GM19438 (cell line): ENCODE measurements at regions not wholly inside any gene's neighbourhood (a gene's known extent, or its start where the extent isn't known, plus 50 kb on each side); places are given as distances from the start of the nearest gene placed in this dataset.
A peak's percentile ranks its signal among the peaks of the same experiment; 100 is the strongest.
"Not testable (repeated sequence)": the region's sequence is repeated elsewhere in the genome, so short reads cannot be mapped to it uniquely, and the experiment has no call there.

Experiments
- ATAC-seq: cut with Tn5 transposase; IDR thresholded peaks from one replicate; pipeline ENCODE4 v1.9.1; 2021; ENCODE audit warnings: low read depth; ENCODE audit not compliant: unreplicated experiment

DNA sequence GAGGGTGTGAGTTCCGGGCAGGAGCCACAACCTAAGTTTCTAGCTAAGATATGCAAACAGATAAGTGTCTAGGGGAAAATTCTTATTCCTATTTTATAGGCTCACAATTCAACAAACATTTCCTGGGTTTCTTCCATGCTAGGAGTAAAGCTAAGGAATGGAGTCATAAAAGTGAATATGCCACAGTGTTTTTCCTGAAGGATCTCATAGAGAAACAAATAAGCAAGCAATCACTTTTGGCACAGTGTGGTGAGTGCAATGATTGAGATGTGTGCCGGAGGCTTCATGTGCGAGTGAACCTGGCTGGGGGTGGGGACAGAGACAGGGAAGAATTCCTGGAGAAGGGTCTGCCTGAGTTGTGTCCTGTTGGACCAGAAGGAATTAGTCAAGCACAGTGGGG, 147.4 kb downstream of the TENT5C start:
- no peak for ATAC-seq

DNA sequence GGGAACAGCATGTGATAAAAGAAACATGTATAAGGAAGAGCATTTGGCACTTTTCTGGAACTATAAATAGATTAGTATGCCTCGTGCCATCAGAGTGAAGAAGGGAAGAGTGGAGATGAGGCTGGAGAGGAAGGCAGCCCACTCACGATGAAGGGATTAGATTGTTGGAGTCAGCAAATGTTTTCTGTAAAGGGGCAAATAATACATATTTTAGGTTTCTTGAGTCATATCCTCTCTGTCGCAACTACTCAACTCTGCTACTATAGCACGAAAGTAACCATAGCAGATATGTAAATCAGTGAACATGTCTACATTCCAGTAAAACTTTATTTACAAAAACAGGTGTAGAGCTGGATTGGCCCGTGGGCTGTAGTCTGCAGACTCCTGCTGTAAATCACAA, 147.8 kb downstream of the TENT5C start:
- ATAC-seq = no peak

DNA sequence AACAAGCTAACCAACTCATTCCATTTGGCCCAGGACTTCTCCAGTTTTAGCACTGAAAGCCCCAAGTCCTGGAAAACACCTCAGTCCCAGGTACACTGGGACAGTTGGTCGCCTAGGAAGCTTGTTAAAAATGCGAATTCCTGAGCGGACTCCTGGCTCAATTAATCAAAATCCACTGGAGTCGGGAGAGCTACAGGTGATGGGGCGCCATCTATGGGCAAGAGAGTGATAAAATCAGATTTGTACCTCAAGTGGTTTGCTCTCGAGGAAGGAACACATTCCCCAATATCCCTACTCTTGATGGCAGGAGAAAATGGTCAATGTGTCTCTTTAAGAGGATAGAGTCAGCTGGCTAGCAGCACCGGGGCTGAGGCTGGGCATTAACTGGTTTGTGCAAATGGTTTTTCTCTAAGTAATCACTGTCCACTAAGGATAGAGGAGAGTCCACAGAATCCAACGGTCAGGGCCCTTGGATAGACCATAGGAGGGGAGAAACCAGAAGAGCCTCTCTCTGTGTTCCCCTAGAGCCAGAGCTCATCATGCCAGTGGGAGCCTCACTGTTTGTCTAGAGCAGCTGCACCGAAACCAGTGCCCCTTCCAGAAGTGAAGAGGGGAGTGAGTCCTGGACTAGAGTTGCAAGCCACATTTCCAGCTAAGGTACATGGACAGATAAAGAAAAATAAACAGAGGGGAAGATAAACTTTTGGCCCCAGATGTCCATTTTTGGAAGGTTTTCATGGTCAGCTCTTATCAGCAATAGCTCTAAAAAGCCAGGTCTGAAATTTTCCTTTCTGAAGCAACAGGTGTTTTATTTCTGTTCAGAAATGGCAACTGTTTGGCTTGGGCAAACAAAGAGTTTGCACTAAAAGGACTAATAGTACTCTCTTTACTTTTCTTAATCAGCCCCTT, 148.5 kb downstream of the TENT5C start:
- ATAC-seq = no peak

DNA sequence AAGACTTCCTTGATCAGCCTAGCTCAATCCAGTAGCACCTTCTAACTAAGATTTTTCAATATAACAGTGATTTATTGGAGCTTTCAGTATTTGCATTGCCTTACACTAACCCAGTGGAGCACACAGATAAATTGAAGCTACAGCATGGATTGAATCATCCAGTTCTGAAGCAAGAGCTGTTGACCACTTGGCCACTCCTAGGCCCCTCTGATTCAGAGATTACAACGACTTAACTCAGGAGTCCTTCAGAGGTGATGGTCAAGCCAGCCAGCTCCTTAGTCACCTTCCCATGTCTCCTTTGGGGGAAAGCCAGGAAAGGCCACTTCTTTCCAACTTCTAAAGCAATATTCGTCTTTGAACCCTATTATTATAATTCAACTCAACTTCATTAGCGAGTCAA, 151.8 kb downstream of the TENT5C start:
- no peak for ATAC-seq

DNA sequence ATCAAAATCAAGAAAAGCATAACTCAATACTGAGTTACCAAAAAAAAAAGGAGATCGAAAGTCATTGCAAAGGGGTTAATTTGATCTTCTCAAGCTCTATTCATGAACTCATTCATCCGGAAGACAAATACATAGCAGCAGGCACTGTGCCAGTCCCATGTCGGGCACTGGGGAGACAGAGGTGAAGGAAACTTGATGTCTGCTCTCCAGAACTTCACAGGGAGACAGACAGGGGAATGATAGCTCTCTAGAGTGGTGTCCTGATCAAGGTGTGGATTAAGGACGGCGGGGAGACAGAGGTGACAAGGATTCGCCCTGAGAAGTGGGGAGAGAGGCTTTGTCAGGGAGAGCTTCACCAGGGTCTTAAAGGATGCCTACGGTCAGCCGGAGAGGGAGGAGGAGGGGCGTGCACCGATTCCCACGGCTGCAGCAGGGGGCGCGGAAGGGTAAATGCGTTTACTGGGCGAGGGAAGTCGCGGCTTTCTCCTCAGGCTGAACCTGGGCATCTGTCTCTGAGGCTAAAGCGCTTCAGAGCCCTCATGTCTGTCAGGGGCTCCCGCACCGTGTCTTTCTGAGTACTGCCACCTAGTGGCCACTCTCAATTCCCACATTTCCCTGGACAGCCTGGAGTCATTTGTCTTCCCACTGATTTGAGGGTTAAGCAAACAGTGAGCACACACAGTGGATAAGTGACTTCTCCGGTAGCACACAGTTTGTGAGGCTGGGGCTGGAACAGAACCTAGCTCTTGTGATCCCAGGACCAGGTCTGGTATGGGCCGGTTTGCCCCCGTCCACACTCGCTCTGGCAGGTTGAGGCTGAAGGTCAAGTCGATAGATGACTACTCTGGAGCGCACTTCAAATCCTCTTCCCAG, 152.8 kb downstream of the TENT5C start:
- ATAC-seq = peak; percentile 91

DNA sequence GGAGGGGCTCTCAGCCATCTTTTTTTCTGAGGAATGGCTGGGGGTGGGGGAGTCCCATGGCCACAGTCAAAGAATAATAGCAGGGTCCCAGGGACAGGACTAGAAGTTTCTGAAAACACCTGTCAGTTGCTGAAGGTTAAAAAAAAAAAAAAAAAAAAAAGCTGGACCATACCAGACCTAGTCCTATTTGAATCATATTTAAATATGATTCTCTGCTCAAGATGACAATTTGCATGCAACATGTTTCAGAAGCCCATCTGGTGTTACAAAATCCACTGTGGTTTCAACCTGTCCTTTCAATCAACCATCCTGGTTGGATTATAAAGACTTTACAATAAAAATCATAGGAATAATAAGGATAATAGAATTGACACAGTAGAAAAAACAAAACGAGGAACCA, 153.7 kb downstream of the TENT5C start:
- ATAC-seq = no peak

DNA sequence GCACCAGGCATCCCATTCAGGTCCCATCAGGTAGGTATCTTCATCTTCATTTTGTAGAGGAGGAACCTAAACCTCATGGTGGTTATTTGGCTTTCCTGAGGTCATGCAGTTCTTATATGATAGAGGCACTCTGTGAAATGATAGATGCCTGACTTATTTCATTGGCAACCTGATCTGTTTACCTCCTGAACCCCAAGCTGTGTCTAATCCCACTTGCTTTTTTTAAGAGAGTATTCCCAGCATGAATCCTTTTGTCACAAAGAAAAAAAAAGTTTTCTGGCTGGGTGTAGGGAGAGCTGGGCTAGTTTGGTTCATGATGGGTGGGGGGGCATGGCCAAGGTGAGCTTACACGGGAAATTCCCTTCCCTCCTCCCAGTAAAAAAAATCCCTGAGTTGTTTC, 154.2 kb downstream of the TENT5C start:
- ATAC-seq = no peak

DNA sequence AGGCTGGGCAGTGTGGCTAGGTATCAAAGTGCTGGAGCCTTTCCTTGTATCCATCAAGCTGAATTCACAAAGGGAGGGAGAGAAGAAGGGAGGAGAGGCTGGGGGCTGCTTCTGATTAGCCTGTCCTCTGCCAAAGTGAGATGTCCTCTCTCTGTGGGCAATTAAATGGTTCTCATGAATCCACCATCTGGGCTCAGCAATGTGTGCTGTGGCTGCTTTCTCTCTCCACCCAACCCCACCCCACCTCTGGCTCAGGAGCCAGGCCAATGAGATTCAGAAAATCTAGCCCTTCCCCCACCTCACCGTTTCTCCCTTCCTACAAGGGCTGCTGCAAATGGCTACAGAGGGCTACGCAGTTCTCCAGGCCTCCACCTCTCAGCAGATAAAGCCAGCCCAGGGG, 154.6 kb downstream of the TENT5C start:
- ATAC-seq = no peak

DNA sequence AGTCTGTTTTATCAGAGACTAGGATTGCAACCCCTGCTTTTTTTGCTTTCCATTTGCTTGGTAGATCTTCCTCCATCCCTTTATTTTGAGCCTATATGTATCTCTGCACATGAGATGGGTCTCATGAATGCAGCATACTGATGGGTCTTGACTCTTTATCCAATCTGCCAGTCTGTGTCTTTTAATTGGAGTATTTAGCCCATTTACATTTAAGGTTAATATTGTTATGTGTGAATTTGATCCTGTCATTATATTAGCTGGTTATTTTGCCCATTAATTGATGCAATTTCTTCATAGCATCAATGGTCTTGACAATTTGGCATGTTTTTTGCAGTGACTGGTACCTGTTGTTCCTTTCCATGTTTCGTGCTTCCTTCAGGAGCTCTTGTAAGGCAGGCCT, 161.7 kb downstream of the GDAP2 start:
- not testable (repeated sequence) for ATAC-seq

DNA sequence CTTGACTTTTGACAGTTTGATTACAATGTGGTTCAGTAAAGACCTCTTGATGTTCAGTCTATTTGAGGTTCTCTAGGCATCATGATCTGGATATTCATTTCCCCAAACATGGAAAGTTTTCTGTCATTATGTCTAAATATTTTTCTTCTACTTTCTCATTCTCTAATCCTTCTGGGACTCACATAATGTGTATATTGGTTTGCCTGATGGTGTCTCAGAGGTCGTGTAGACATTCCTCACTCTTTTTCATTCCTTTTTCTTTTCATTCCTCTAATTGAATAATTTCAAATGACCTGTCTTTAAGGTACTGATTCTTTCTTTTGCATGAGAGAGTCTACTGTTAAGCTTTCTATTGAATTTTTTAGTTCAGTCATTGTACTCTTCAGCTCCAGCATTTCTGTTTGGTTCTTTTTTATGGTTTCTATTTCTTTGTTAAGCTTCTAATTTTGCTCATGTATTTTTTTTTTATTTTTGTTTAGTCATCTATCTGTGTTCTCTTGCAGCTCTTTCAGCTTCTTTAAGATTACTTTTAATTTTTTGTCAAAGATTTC, 158.4 kb downstream of the GDAP2 start:
- ATAC-seq = no peak

DNA sequence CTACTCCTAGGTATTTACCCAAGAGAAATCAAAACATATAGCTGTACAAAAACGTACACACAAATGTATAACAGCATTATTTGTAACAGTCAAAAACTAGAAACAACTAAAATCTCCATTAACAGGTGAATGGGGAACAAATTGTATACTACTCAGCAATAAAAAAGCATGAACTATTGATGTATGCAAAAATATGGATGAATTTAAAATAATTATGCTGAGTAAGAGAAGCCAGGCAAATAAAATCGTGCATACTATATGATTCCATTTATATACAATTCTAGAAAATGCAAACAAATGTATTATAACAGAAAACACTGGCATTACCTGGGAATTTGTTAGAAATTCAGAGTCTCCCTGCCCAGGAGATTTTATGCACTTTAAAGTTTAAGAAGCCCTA, 150.1 kb downstream of the GDAP2 start:
- no peak for ATAC-seq

DNA sequence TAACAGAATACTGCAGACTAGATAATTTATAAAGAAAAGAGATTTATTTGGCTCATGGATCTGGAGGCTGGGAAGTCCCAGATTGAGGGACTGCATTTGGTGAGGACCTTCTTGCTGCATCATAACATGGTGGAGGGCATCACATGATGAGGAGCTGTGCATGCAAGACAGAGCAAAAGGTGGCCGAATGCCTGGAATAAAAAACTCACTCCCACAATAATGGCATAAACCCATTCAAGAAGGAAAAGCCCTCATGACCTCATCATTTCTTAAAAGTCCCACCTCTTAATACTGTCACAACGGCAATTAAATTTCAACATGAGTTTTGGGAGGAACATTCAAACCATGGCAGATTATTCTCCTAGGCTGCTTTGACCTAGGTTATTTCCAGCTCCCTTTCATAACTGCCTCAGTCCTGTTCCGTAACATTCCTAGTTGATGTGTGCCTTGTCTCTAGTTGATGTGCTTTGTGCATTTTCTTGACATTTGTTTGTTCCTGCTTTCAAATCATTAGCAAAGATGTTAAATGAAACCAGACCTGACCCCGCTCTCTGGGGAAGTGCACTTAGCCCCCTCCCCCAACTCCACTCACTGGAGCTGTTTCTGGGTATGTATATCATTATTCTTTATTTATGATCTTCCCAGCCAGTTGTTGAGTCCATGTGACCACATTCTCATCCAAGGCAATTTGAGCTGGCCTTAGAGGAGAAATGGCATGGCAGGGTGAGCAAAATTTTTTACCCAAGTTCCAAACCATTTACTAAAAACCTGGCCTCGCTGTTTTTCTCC, 148.5 kb downstream of the GDAP2 start:
- ATAC-seq = no peak

DNA sequence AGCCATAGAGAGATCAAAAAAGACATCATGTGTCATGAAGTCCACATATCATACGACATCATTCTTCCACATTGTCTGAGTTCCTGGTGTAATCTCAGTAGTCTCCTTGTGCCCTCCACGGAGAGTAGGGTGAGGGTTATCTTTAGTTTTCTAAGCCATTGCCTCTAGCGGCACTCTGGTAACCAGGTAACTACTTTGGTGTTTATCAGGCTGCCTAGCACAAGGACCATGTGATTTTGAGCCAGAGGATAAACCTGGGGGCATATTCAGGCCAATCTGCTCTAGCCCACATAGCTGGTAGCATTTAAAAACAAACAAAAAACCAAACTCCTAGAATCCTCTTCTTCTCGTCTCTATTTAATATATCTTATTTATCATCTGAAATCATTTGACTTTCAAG, 147.4 kb downstream of the GDAP2 start:
- ATAC-seq = no peak

DNA sequence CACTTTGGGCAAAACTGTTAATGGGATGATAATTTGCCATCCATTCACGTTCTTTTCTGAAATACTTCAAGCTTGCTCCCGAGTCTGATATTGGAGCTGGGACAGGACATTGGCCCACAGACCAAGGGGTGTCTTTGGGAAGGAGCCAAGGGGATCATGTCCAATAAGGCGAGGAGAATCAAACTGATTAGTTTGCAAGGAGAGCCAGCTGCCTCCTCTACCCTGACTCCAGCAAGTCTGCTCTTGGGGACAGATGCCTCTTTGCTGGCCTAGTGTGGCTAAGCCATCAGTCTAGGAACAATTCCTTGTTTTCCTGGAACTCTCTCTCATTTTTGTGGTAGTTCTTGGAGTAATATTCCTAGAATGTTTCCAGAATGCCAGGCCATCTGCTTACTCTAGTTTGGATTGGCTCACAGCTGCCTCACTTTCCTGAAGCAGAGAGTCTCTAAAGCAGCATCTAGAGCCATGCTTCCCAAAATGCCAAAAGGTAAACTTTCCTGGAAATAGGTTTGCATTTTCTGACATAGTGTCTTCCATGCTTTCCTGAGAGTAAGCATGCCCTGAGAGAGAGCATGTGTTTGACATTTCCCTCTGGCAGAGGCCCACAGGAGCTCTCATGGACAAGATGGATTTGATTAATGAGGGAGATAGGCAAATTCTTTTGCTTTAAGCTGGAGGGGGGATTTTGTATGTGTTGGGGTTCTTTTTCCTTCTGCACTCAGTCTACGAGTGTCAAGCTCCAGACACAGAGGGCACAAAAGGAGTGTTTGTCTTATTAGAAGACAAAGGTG, 145.6 kb downstream of the GDAP2 start:
- ATAC-seq = no peak

DNA sequence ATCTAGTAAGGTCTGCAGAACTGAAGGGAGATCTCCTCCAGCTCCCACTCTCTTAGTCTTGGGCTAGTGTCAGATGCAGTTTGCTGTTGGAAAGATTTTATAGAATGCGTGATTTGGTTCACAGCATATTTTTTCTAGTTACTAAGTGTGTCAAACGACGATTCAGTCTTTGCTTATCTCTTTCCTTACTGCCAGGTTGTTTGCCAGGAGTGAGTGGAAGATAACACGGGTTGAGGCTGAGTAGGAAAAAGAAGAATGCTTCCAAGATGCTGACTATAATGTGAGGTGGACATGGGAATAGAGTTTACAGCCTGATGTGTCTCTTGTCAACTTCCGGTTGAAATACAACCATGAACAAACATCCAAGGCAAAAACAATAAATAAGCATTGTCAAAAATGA, 141.4 kb downstream of the GDAP2 start:
- ATAC-seq = no peak

DNA sequence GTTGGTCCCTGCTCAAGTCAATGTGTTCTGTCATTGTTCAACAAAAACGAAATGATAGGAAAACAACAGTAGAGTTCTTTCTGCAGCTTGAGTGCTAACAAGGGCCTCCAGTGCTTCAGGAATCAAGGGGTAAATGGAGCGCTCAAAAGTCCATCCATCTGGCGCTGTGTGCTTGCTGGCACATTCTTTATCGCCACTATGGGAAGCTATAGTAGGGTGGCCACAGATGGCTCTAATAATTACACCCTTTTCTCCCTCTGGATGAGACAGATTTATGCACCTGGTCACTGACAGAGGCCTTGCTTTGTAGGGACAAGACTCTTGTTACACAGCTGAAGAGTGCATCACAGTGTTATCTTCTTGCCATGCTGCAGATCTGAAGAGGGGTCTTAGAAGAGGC, 136.0 kb downstream of the GDAP2 start:
- no peak for ATAC-seq

DNA sequence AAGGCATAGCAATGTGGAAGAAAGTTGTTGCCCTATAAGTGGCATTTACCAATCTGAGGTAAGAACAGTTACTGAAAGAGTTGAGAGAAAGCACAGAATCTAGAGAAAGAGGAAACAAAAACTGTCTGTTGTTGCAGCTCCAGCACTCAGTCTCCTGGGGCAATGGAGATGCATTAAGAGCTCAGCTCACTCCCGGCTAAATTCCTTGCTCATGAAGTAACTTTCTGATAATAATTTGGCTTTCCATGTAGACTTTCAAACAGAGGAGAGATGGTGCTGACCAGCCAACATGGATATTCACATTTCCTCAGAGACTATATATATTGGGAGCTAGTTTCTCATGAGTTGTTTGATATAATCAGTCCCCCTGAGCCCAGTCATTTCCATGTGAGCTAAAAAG, 135.3 kb downstream of the GDAP2 start:
- no peak for ATAC-seq

DNA sequence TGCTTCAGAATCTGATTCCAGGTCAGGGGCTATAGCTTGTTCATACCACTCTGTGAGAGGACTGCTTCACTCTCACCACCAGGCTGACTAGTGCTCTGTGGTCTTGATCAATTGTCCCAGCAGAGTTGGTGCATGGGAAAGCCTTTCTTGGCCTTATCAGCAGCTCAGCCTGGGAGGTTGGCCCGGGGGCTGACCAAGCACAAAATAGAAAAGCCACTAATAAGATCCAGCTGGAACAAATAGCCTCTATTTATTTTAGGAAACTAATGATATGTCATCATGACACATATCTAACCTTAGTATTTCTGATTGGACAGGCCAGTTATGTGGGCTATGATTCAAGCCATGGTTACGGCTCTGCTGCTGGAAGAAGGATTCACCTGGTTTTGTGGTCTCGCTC, 134.2 kb downstream of the GDAP2 start:
- no peak for ATAC-seq

DNA sequence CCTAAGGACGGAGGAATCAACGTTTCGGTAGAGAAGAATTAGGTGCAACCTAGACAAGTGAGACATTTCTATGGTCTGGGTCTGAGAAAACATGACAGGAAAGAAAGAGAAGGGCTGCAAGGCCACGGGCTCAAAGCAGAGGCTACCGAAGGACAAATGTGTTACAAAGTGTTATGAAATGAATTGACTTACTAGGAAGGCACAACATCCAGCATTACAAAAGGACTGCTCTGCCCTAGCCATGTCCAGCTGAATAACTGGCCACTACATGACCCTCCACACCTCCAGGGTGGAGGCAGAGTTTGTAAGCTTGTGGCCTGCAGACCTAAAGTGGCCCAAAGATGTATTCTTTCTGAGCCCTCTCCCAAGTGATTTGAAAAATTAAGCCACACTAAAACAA, 133.6 kb downstream of the GDAP2 start:
- no peak for ATAC-seq

DNA sequence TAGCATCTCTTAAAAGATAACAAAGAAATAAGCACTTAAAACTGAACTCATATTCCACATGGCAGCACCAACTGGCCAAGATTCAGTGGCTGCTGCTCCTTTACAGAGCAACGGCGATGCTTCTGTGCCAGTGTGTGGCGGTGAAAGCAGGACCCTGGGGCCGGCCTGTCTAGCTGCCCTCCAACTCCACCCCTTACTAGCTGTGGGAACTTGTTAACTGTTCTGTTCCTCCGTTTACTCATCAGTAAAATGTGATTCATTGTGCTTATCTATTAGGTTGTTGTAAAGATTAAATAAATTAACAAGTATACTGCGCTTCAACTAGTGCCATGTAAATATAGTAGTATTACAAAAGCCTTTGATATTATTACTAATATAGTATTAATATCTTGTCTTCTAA, 133.2 kb downstream of the GDAP2 start:
- ATAC-seq = no peak
